MV-4-11 (cell line): ENCODE measurements at regions not wholly inside any gene's neighbourhood (a gene's known extent, or its start where the extent isn't known, plus 50 kb on each side); places are given as distances from the start of the nearest gene placed in this dataset.
"Not testable (repeated sequence)": the region's sequence is repeated elsewhere in the genome, so short reads cannot be mapped to it uniquely, and the experiment has no call there.

Experiments used
- DNase-seq: peaks from one replicate; lab custom pipeline; 2025; lab: John Stamatoyannopoulos, UW

DNA sequence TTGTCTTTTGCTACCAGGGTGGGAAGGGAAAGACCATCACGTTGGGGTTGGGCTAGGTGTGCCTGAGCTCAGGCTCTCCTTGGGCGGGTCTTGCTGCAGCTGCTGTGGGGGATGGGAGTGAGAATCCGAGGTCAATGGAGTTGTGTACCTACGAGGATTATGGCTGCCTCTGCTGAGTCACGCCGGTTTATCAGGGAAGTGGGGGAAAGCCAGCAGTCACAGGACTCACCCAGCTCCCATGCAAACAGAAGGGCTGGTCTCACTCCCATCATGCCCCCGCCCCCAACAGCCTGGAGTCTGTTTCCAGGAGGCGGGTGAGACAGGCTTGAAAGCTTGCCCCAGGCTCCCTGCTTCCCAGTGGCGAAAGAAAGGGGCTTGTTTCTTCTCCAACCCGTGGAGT, 1259.0 kb upstream of the GOT2 start:
- no peak for DNase-seq

- DNase-seq = no peak
These were observed 1257.1 kb upstream of the GOT2 start for GRCh38 chr16:59991171-59991570.

DNA sequence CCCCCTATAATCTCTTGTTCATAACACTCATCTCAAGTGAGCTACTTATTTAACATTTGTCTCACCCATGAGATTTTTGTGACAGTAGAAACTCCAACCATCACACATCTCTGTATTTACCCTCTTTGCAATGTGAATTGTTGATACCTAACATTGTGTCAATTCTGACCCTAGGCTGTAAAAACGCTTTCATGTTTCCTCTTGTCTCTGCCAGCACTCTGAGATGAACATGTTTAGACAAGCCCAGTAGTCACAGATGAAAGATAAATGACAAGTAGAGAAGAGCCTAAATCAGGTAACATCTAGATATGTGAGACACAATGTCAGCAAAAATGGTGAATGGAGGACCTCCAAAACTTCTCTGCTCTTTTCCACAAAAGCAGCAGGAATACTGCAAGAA, 1254.5 kb upstream of the GOT2 start:
- no peak for DNase-seq

GRCh38 chr16:59975953-59976352, 1241.8 kb upstream of the GOT2 start:
- no peak for DNase-seq

DNA sequence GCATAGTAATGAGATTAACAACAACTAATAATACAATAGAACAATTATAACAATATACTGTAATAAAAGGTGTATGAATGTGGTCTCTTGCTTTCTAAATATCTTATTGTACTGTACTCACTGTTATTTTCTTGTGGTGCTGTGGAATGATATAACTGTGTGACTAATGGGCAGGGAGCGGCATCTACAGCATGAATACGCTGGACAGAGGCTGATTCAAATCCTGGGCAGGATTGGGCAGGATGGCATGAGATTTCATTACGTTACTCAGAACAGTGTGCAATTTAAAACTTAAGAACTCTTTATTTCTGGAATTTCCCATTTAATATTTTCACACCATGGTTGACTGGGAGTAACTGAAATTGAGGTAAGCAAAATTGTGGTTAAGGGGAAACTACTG, 1239.8 kb upstream of the GOT2 start:
- DNase-seq = no peak

GRCh38 chr16:59971264-59971663, 1237.1 kb upstream of the GOT2 start:
- no peak for DNase-seq

GRCh38 chr16:59964232-59964924, 1230.3 kb upstream of the GOT2 start:
- DNase-seq = no peak

DNA sequence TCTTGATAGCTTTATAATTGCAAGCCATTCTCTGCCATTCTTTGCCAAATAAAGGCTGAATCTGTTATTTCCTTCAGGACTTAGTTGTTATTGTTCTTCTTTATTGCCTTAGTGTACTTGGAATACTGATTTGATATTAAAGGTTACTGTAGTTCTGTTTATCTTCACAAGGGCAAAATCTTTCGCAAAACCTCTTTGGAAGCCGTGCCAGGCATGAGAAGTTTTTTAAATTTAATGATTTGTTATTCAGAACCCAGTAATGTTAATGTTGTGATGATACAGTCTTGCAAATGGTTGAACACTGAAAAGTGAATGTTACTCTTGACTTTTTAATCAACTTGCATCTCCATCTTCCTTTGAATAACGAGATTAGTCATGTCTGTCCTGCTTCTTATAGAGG, 1225.2 kb upstream of the GOT2 start:
- DNase-seq = no peak

DNA sequence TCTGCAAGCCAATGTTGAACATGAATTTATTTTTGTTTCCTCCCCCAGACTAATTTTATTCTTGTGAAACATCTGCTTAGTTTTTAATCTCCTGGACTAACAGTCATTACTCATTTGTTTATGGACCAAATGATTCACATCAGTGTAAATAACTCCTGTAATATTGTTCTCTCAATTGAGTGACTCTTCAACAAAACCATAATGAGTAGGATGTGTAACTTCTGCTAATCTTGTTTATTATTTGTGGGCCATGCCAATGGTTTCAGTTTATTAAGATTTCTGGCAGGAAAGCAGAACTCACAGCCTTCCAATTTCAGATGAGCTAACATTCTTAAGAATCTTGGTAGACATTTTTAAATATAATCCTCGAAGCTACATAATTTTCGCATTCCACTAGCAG, 1216.3 kb upstream of the GOT2 start:
- DNase-seq = peak; percentile 36

GRCh38 chr16:59944041-59944440, 1209.9 kb upstream of the GOT2 start:
- not testable (repeated sequence) for DNase-seq

DNA sequence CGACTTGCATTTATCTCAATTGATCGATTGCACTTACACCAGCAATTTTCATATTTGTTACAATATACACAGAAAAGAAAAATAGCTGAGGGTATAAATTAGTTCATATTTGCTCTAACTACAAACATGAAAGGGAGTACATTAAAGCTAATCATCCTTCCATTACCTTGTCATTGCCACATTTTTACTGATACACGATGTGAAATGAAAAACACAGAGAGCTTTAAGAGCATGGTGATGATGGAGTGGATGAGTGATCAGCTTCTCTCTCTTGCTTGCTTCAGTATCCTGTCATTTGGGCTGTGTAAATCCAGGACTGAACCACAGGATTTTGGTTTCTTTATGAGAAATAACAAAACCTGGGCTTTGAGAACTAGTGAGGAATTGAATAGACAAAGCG, 1207.5 kb upstream of the GOT2 start:
- no peak for DNase-seq

DNA sequence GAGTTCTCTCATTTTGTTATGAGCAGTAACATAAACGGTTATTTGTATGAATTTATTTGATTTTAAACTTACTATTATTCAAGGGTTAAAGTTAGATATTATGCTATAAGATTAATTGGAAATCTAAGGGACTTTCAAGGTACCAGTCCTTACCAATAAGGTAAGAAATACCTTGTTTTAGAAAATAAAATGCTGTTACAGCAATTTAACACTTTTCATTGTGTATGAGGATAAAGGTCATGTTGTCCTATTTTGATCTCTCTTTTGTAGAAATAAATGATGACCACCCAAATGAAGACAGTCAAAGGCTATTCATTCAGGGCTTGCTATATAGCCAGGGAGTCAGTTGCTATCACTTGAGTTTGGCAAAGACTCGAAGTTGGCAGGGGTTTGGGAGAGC, 1185.9 kb upstream of the GOT2 start:
- DNase-seq = no peak

- DNase-seq = no peak
These were observed 1179.5 kb upstream of the GOT2 start for GRCh38 chr16:59913666-59914065.

DNA sequence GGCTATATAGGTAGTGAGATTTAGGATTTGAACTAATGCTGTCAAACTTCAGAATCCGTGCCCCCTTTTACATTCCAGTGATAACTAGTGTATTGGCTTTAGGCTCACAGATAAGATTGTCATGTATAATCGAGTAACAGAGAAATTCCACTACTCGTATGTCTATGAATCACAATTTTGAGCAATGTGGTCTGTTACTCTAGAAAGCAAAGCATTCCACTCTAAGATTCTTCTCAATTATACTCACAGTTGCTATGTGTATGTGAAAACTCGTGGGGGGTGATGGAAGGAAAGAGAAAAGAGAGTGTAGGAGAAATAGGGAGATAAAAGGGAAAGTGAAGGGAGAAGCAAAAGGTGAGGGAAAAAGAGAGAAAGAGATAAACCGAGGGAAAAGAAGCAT, 1175.1 kb upstream of the GOT2 start:
- DNase-seq = no peak

- no peak for DNase-seq
These were observed 1173.5 kb upstream of the GOT2 start for GRCh38 chr16:59907611-59908010.

DNA sequence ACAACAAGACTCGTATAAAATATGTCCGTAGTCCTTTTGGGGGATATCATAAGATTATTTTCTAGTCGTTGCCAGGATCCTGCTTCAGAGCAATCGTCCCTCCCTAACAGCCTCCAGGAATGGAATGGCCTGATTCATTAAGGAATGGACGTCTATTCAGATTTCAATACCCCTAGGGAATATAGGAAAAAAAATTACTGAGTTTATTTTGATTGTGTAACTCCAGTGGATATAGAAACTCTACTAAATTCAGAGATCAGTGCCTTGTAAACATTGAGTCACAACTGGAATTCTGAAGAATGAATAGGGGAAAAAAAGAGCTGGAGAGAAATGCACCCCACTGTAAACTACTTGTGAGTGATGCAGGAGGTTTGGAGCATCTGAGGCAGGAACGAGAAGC, 1171.5 kb upstream of the GOT2 start:
- DNase-seq = no peak

DNA sequence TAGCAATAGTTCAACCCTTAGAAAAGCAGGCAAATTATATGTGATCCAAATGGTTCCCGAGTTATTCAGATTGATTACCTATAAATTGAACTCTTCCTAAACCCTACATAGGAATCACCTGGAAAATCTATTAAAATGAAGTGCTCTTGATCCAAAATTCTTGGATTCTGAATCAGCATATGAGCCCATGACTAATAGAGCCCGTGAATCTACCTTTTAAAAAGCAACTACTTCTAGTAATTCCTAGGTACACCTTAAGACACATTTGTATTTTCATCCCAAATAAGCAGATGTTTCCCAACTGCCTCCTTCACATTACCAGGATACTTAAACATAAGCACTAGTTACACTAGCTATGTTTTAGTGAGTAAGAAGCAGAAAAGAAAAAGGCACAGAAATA, 1171.0 kb upstream of the GOT2 start:
- DNase-seq = no peak

- peak; percentile 96 for DNase-seq
These were observed 1165.8 kb upstream of the GOT2 start for GRCh38 chr16:59899940-59900339.

GRCh38 chr16:59892376-59892775, 1158.3 kb upstream of the GOT2 start:
- no peak for DNase-seq

GRCh38 chr16:59887856-59888255, 1153.7 kb upstream of the GOT2 start:
- no peak for DNase-seq

GRCh38 chr16:59886021-59886420, 1151.9 kb upstream of the GOT2 start:
- DNase-seq = peak; percentile 85

DNA sequence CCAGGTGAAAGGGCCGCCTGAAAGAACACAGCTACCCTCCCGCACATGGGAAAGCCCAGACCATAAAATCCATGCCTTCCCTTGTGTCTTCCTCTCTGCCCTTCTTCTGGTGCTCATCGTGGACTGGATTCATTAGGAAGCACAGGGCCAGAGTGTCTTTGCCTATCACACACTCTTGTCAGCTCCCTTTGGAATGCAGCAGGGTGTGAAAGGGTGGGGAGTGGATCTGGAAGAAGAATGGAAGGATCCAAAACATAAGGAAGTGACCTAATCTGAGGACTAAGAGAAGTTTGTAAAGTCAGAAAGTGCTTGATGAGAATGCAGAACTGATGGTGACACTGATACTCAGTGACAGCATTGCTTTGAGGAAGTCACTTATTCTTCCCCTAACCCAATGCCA, 1147.3 kb upstream of the GOT2 start:
- peak; percentile 73 for DNase-seq

- no peak for DNase-seq
These were observed 1146.5 kb upstream of the GOT2 start for GRCh38 chr16:59880611-59881010.

DNA sequence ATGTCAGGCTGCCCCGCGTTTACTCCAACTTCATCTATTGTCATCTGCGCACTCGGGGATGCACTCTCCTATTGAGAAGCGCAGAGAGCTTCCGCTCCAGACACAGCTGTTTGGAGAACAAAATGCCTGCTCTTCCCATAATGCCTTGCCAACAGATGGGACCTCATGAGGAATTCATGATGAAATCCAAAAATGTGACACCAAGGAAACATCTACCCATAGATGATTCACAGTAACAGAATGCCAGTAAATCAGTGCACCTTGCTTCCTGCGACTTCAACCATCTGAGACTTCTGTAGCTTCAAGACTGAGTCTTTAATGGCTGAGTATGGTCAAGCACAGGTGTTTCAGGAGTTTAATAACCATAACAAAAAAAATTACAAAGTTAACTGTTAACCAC, 1144.9 kb upstream of the GOT2 start:
- no peak for DNase-seq

- no peak for DNase-seq
These were observed 1144.4 kb upstream of the GOT2 start for GRCh38 chr16:59878479-59878878.
